HCT116 (cell line): ENCODE measurements at regions not wholly inside any gene's neighbourhood (a gene's known extent, or its start where the extent isn't known, plus 50 kb on each side); places are given as distances from the start of the nearest gene placed in this dataset.

Experiments
- ATAC-seq: fragments of 200-7000 bp; cut with Tn5 transposase; 2 replicates; pipeline ENCODE4 v1.9.1; 2020; ENCODE audit warnings: mild to moderate bottlenecking, moderate library complexity
- BruUV-seq: library from RNA; stranded (reverse); fragments of 400-500 nt; replicated peaks from 2 replicates; lab custom pipeline; 2021; lab: Mats Ljungman, UMichigan
- CTCF ChIA-PET: fragments of 300-600 bp; sonication (Branson Sonifier 250); formaldehyde crosslinking; loops from one replicate; lab custom pipeline; 2021; ENCODE audit warnings: antibody characterized with exemption; lab: Charles Lee
- POLR2A ChIA-PET: fragments of 300-600, 350-600 bp; sonication (Branson Sonifier 250); formaldehyde crosslinking; loops from one replicate; lab custom pipeline; 2021; ENCODE audit warnings: antibody characterized with exemption; lab: Charles Lee
- RAD21 ChIA-PET, 2 experiments: fragments of 300-600 bp; sonication (Branson Sonifier 250); formaldehyde crosslinking; loops; one replicate each; lab custom pipeline; 2023; ENCODE audit warnings: low total read pairs in 2 of 2; ENCODE audit not compliant: uncharacterized antibody in 2 of 2, unreplicated experiment in 2 of 2, low non-redundant PET in 1 of 2; lab: Charles Lee
- DNase-seq: peaks from one replicate; pipeline ENCODE4 v3.0.0-alpha.2; 2010; ENCODE audit warnings: low read depth, low spot score
- H2AFZ ChIP-seq: fragments of 200-600 bp; shearing (Covaris generic), sonication (generic); 2 replicates; pipeline ENCODE4 v1.6.1; 2017; ENCODE audit warnings: low read depth, mixed run types, mixed read lengths, antibody characterized with exemption, low read length; ENCODE audit not compliant: poor library complexity, severe bottlenecking
- H3K27ac ChIP-seq: 2 replicates; pipeline ENCODE4 v1.5.1; 2012; ENCODE audit warnings: low read depth, low read length
- H3K27me3 ChIP-seq: fragments of 200-600 bp; sonication (generic); 2 replicates; pipeline ENCODE4 v1.6.1; 2016; ENCODE audit warnings: mixed run types, low read length, mixed read lengths; ENCODE audit not compliant: insufficient read depth
- H3K36me3 ChIP-seq, 2 experiments: fragments of 200-500 bp in 1 of 2; fragments of 200-600 bp in 1 of 2; sonication (Bioruptor generic) in 1 of 2; sonication (generic) in 1 of 2; 2 replicates each; pipeline versions ENCODE4 v1.5.1 to v1.6.1; 2014 to 2016; ENCODE audit warnings: low read length in 2 of 2, inconsistent platforms in 1 of 2, mixed read lengths in 1 of 2, mixed run types in 1 of 2; ENCODE audit not compliant: insufficient read depth in 2 of 2, control insufficient read depth in 1 of 2
- H3K4me1 ChIP-seq, 2 experiments: fragments of 200-600 bp in 1 of 2; sonication (generic) in 1 of 2; 2 replicates each; pipeline versions ENCODE4 v1.5.1 to v1.6.1; 2012 to 2017; ENCODE audit warnings: low read length in 2 of 2, inconsistent platforms in 1 of 2, mild to moderate bottlenecking in 1 of 2, mixed read lengths in 1 of 2, mixed run types in 1 of 2, moderate library complexity in 1 of 2; ENCODE audit not compliant: insufficient read depth in 2 of 2, control insufficient read depth in 1 of 2
- H3K4me2 ChIP-seq: fragments of 200-600 bp; sonication (generic); 2 replicates; pipeline ENCODE4 v1.6.1; 2017; ENCODE audit warnings: mixed run types, low read length, mixed read lengths
- H3K4me3 ChIP-seq, 2 experiments: fragments of 200-600 bp in 1 of 2; sonication (generic) in 1 of 2; replicated peaks in 1 of 2; 2 replicates each; pipeline ENCODE4 v1.5.1; 2011 to 2016; ENCODE audit warnings: low read length in 2 of 2, control low read depth in 1 of 2, low read depth in 1 of 2, mild to moderate bottlenecking in 1 of 2, mixed read lengths in 1 of 2, mixed run types in 1 of 2
- H3K79me2 ChIP-seq: fragments of 200-600 bp; sonication (generic); 2 replicates; pipeline ENCODE4 v1.6.1; 2017; ENCODE audit warnings: mild to moderate bottlenecking, mixed run types, low read length, moderate library complexity, mixed read lengths; ENCODE audit not compliant: insufficient read depth
- H3K9ac ChIP-seq: fragments of 200-600 bp; sonication (generic); 2 replicates; pipeline ENCODE4 v1.6.1; 2016; ENCODE audit warnings: low read length, mixed read lengths
- H3K9me2 ChIP-seq: fragments of 200-600 bp; sonication (generic), shearing (Covaris generic); 2 replicates; pipeline ENCODE4 v1.6.1; 2017; ENCODE audit warnings: mixed run types, mild to moderate bottlenecking, moderate library complexity; ENCODE audit not compliant: insufficient read depth
- H3K9me3 ChIP-seq, 2 experiments: fragments of 200-500 bp in 1 of 2; fragments of 200-600 bp in 1 of 2; sonication (Bioruptor generic) in 1 of 2; sonication (generic) in 1 of 2; 2 replicates each; pipeline ENCODE4 v1.6.1; 2014 to 2017; ENCODE audit warnings: low read length in 2 of 2, mixed read lengths in 2 of 2, inconsistent platforms in 1 of 2, low read depth in 1 of 2, mild to moderate bottlenecking in 1 of 2, mixed run types in 1 of 2, moderate library complexity in 1 of 2; ENCODE audit not compliant: control insufficient read depth in 1 of 2, insufficient read depth in 1 of 2
- H4K20me1 ChIP-seq: fragments of 200-600 bp; sonication (generic), shearing (Covaris generic); 2 replicates; pipeline ENCODE4 v1.6.1; 2017; ENCODE audit warnings: mixed run types, mild to moderate bottlenecking, moderate library complexity; ENCODE audit not compliant: insufficient read depth
- EZH2phosphoT487 ChIP-seq: fragments of 200-600 bp; IDR thresholded peaks from 2 replicates; pipeline ENCODE4 v1.6.1; 2018; ENCODE audit warnings: antibody characterized with exemption, borderline replicate concordance
- JUND ChIP-seq: IDR thresholded peaks from 2 replicates; pipeline ENCODE4 v1.6.1; 2012
- POLR2A ChIP-seq: IDR thresholded peaks from 2 replicates; pipeline ENCODE4 v1.7.0; 2011; ENCODE audit warnings: borderline replicate concordance; ENCODE audit not compliant: insufficient read depth, insufficient read length; ENCODE audit errors: extremely low read depth
- POLR2AphosphoS5 ChIP-seq: IDR thresholded peaks from 2 replicates; pipeline ENCODE4 v1.6.1; 2011; ENCODE audit warnings: mild to moderate bottlenecking, low read depth, low read length, moderate library complexity
- SRF ChIP-seq: IDR thresholded peaks from 2 replicates; pipeline ENCODE4 v1.6.1; 2012; ENCODE audit warnings: low read depth
- ZFX ChIP-seq: fragments of 450-650 bp; IDR thresholded peaks from 2 replicates; pipeline ENCODE4 v1.6.1; 2017
- intact Hi-C: fragments of 100-400 bp; cut with micrococcal nuclease; formaldehyde crosslinking; loops from 2 replicates; pipeline ENCODE4 v1.10.0; 2022
- TF ChIP-seq, protein P1 (sequence below): IDR thresholded peaks from 2 replicates; pipeline ENCODE4 v1.6.1; 2012; ENCODE audit warnings: low read depth
- TF ChIP-seq, protein P2 (sequence below): IDR thresholded peaks from 2 replicates; pipeline ENCODE4 v1.6.1; 2011; ENCODE audit warnings: mild to moderate bottlenecking, low read length, moderate library complexity; ENCODE audit not compliant: insufficient replicate concordance; ENCODE audit errors: extremely low read depth
- TF ChIP-seq, protein P3 (sequence below), 3 experiments: fragments of 200-600 bp in 1 of 3; sonication (generic) in 1 of 3; IDR thresholded peaks in 2 of 3; conservative IDR thresholded peaks in 1 of 3; 2 replicates each; pipeline ENCODE4 v1.5.1; 2012 to 2017; ENCODE audit warnings: low read depth in 2 of 3, low read length in 2 of 3, antibody characterized with exemption in 1 of 3, borderline replicate concordance in 1 of 3, control low read depth in 1 of 3, mild to moderate bottlenecking in 1 of 3, mixed read lengths in 1 of 3, mixed run types in 1 of 3, moderate library complexity in 1 of 3; ENCODE audit not compliant: insufficient read depth in 1 of 3

DNA sequence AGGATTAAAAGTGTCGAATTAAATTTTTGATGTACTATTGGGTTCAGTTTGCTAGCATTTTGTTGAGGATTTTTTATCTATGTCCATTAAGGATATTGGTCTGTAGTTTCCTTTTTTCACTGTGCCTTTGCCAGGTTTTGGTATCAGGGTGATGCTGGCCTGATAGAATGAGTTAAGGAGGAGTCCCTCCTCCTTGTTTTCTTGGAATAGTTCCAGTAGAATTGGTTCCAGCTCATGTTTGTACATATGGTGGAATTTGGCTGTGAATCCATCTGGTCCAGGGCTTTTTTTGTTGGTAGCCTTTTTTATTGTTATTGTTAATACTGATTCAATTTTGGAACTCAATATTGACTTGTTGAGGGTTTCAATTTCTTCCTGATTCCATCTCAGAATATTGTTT, 141.8 kb downstream of the SIM1 start:
- Histone ChIP-seq H3K4me3 (no peak overlapping the region), H2AFZ (no peak overlapping the region), H3K27me3 (no peaks in the 10 kb centered on the region), H3K79me2 (no peaks in the 10 kb centered on the region), H3K4me1 (no peaks in the 10 kb centered on the region), H3K9me2 (no peaks in the 10 kb centered on the region), H4K20me1 (no peaks in the 10 kb centered on the region), H3K36me3 (no peaks in the 10 kb centered on the region), H3K9me3 (no peaks in the 10 kb centered on the region), H3K9ac (no peak overlapping the region), H3K4me2 (no peak overlapping the region), H3K27ac (no peak overlapping the region)
- DNase-seq: no peak
- intact Hi-C loops: no loop called here
- POLR2A ChIA-PET: no interaction called here
- no peak for ATAC-seq
- BruUV-seq: no TSS peak
- CTCF ChIA-PET: no interaction called here
- RAD21 ChIA-PET: no interaction called here
- TF ChIP-seq, protein P1, sequence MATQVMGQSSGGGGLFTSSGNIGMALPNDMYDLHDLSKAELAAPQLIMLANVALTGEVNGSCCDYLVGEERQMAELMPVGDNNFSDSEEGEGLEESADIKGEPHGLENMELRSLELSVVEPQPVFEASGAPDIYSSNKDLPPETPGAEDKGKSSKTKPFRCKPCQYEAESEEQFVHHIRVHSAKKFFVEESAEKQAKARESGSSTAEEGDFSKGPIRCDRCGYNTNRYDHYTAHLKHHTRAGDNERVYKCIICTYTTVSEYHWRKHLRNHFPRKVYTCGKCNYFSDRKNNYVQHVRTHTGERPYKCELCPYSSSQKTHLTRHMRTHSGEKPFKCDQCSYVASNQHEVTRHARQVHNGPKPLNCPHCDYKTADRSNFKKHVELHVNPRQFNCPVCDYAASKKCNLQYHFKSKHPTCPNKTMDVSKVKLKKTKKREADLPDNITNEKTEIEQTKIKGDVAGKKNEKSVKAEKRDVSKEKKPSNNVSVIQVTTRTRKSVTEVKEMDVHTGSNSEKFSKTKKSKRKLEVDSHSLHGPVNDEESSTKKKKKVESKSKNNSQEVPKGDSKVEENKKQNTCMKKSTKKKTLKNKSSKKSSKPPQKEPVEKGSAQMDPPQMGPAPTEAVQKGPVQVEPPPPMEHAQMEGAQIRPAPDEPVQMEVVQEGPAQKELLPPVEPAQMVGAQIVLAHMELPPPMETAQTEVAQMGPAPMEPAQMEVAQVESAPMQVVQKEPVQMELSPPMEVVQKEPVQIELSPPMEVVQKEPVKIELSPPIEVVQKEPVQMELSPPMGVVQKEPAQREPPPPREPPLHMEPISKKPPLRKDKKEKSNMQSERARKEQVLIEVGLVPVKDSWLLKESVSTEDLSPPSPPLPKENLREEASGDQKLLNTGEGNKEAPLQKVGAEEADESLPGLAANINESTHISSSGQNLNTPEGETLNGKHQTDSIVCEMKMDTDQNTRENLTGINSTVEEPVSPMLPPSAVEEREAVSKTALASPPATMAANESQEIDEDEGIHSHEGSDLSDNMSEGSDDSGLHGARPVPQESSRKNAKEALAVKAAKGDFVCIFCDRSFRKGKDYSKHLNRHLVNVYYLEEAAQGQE: no peak
- TF ChIP-seq POLR2AphosphoS5 (no peak), EZH2phosphoT487 (no peak), ZFX (no peak), POLR2A (no peak), SRF (no peak), JUND (no peak)
- TF ChIP-seq, protein P2, sequence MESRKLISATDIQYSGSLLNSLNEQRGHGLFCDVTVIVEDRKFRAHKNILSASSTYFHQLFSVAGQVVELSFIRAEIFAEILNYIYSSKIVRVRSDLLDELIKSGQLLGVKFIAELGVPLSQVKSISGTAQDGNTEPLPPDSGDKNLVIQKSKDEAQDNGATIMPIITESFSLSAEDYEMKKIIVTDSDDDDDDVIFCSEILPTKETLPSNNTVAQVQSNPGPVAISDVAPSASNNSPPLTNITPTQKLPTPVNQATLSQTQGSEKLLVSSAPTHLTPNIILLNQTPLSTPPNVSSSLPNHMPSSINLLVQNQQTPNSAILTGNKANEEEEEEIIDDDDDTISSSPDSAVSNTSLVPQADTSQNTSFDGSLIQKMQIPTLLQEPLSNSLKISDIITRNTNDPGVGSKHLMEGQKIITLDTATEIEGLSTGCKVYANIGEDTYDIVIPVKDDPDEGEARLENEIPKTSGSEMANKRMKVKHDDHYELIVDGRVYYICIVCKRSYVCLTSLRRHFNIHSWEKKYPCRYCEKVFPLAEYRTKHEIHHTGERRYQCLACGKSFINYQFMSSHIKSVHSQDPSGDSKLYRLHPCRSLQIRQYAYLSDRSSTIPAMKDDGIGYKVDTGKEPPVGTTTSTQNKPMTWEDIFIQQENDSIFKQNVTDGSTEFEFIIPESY: no peak
- TF ChIP-seq, protein P3, sequence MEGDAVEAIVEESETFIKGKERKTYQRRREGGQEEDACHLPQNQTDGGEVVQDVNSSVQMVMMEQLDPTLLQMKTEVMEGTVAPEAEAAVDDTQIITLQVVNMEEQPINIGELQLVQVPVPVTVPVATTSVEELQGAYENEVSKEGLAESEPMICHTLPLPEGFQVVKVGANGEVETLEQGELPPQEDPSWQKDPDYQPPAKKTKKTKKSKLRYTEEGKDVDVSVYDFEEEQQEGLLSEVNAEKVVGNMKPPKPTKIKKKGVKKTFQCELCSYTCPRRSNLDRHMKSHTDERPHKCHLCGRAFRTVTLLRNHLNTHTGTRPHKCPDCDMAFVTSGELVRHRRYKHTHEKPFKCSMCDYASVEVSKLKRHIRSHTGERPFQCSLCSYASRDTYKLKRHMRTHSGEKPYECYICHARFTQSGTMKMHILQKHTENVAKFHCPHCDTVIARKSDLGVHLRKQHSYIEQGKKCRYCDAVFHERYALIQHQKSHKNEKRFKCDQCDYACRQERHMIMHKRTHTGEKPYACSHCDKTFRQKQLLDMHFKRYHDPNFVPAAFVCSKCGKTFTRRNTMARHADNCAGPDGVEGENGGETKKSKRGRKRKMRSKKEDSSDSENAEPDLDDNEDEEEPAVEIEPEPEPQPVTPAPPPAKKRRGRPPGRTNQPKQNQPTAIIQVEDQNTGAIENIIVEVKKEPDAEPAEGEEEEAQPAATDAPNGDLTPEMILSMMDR (IDR thresholded peaks at IDR 0.05 in 2 of 3, conservative IDR thresholded peaks at IDR 0.05 in 1 of 3; ENCODE audit: borderline replicate concordance in 1 of 3, insufficient read depth in 1 of 3, low read depth in 2 of 3, low read length in 2 of 3): no peak
